HG02840 (cell line): ENCODE measurements at regions not wholly inside any gene's neighbourhood (a gene's known extent, or its start where the extent isn't known, plus 50 kb on each side); places are given as distances from the start of the nearest gene placed in this dataset.

Source experiments
- ATAC-seq: cut with Tn5 transposase; IDR thresholded peaks from one replicate; pipeline ENCODE4 v1.9.1; 2021; ENCODE audit warnings: mild to moderate bottlenecking, moderate library complexity, moderate number of reproducible peaks; ENCODE audit not compliant: unreplicated experiment, low FRiP score

GRCh38 chr3:88528494-88528893 is 378.7 kb downstream of the C3orf38 start:
- ATAC-seq = no peak

GRCh38 chr3:88534534-88534933 is 384.8 kb downstream of the C3orf38 start:
- ATAC-seq = no peak

DNA sequence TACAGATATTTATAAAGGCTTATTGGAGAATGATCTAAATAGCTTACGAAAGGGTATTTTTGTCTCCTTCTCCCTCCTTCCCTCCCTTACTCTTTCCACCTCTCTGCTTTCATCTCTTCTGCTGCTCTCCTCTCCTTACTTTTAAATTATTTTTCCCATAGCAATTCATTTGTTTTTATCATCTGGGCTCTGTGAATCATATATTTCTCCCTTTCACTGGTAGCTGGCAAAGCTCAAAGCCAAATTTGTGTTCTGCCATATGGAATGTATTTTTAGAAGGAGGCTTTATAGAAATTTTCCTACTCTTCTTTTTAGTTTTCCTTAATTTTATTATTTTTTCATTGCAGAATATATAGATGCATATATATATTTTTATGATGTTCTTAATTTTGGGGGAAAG is 385.8 kb downstream of the C3orf38 start:
- ATAC-seq = no peak

DNA sequence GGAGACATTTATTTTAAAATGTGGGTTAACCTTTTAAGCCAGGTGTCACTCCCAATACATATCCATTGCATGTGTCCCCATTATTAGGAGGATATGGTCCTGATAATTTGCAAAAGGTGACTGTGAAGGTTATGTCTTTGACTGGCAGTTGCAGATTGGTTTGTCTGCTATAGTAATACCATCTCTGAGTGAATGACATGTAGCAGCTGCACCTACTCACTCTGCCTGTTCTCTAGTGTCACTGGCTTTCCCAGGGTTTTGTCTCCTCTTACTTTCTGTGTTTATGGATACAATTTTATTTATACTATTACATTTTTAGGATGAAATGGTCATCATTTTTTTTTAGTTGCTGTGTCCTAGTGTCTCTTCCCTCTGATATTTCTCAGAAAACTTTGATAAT is 393.2 kb downstream of the C3orf38 start:
- no peak for ATAC-seq

- no peak for ATAC-seq
These were observed 422.7 kb downstream of the C3orf38 start for GRCh38 chr3:88572450-88572849.

DNA sequence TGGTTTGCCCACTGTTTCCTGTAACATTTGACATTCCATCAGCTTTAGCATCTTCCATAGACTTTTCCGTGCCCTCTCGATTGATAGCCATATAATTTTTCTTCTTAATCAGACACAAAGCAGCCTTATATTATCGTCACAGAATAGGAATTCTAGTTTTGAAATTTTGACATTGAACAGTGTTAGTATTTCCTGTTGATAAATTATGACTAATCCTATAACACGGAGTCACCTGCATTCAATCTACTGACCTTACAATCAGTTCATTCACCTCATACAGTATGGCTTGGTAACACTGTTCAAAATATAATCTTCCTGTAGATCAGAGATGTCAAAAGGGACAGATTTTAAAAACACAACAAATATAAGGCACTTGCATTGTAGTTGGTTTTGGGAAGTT is 423.7 kb downstream of the C3orf38 start:
- no peak for ATAC-seq

GRCh38 chr3:88574146-88574545 is 424.4 kb downstream of the C3orf38 start:
- no peak for ATAC-seq

GRCh38 chr3:88584451-88584850 is 434.7 kb downstream of the C3orf38 start:
- no peak for ATAC-seq

DNA sequence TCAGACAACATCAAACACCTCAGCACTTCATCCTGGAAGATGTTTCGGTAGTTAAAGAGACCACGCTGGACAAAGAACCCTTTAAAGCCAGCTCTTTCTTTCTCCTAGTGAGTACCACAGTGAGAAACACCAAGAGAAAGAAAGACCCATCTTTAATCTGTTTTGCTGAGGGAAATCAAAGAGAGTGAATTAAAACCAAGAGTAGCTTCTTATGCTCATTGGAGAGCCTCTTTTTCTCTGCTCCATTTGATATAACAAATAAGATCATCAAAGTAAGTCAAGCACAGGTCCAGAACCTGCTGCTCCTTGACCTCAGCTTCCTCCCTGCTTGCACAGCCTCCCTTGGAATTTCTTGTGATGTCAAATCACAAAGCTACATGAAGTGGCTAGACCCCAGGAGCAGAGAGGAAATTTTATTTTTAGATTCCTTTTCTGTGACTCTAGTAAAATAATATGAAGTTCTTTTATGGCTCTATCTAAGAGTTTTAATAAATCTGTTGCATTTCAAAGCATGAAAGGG is 436.4 kb downstream of the C3orf38 start:
- ATAC-seq = no peak

DNA sequence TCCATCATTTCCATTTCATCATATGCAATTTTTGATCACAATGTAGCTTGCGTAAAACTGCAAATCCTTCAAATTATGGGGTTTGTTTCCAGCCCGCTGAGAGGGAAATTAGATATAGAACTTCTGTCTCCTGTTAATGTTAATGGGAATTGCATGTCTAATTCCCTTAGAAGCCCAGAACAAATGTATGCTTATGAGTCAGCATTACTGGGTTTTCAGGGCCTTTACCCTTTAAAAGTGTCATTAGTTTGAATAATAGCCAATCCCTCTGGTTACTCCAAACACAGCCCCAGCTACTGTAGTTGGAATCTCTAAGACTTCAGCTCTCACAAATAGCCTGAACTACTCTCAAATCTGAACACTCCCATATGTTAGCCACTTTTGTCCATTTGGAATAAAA is 439.4 kb downstream of the C3orf38 start:
- no peak for ATAC-seq

GRCh38 chr3:88595026-88595425 is 445.3 kb downstream of the C3orf38 start:
- ATAC-seq = no peak

- ATAC-seq = no peak
These were observed 446.7 kb downstream of the C3orf38 start for GRCh38 chr3:88596451-88596850.

GRCh38 chr3:88610820-88611219 is 461.1 kb downstream of the C3orf38 start:
- ATAC-seq = no peak

GRCh38 chr3:88611826-88612326 is 462.1 kb downstream of the C3orf38 start:
- ATAC-seq = no peak

DNA sequence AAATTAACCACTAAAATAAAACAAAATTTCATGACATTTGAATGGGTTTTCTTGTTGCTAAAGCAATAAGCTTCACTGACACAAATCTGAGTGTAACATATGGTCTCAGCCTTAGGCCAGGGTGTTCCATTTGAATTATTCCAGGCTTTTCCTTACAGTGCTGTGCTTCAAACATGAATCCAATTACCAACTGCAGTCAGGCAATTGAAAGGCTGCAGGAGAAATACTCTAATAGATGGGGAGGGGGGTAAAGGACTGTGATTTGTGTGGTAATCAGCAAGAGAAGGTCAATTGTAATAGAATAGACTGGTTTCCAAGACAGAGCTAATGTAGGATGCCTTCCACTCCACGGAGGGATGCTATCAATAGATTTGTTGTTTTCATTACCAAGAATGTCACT is 466.7 kb downstream of the C3orf38 start:
- no peak for ATAC-seq

DNA sequence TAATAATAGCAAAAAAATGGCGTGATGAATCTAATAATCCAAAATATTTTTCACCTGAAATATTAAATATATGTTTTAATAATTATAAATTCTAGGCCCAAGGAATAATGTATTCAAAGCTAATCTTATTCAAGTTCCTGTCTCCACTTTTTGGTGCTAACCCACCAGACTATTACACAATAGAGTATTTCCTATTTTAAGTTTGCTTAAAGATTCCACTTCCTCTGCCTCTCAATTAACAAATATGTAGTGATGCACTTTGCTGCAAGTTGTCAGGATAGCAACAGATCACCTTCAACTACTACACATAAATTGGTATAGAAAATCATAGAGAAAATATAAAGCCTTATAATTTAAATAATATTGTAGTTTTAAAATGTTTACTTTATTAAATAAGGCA is 467.5 kb downstream of the C3orf38 start:
- ATAC-seq = no peak

GRCh38 chr3:88618021-88618645 is 468.4 kb downstream of the C3orf38 start:
- ATAC-seq = no peak

GRCh38 chr3:88621586-88621985 is 471.8 kb downstream of the C3orf38 start:
- ATAC-seq = no peak

GRCh38 chr3:88623709-88624108 is 473.9 kb downstream of the C3orf38 start:
- no peak for ATAC-seq

GRCh38 chr3:88626456-88627120 is 476.8 kb downstream of the C3orf38 start:
- no peak for ATAC-seq

DNA sequence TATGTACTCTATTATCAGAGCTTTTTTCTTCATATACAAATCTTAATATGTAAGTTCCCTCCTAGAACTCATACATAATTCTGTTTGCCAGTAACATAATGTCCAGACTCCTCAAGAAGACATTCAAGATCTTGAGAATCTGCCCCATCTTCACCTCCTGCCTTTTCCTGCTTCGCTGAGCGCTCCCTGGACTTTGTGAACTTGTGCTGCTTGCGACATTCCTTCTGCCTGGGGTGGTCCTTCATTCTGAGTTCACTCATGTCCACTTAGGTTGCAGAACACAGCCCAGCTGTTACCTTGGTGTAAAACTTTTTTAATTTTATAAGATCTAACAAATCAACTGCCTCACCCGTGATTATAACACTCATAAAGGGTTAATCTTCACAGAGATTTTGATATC is 478.5 kb upstream of the EPHA3 start:
- ATAC-seq = no peak

- no peak for ATAC-seq
These were observed 475.2 kb upstream of the EPHA3 start for GRCh38 chr3:88632226-88632625.
